ENCODE measurements at regions not wholly inside any gene's neighbourhood (a gene's known extent, or its start where the extent isn't known, plus 50 kb on each side); places are given as distances from the start of the nearest gene placed in this dataset.

- POLR2A ChIA-PET, result no interaction called here
Observed at GRCh38 chr12:28946361-28946760, 202.7 kb upstream of the FAR2 start.

GRCh38 chr12:28948685-28949084, 200.4 kb upstream of the FAR2 start:
- Mint-ChIP-seq H3K27ac (ENCODE audit: low read depth, unreplicated experiment) (no peak overlapping the region), H3K4me3 (ENCODE audit: unreplicated experiment) (no peak overlapping the region), H3K9me3 (ENCODE audit: unreplicated experiment) (peaks cover 8% of the 10 kb centered on the region), H3K4me1 (ENCODE audit: insufficient read depth, unreplicated experiment) (no peaks in the 10 kb centered on the region), H3K36me3 (ENCODE audit: insufficient read depth, unreplicated experiment) (no peaks in the 10 kb centered on the region), H3K27me3 (ENCODE audit: insufficient read depth, unreplicated experiment) (no peaks in the 10 kb centered on the region)
- DNase-seq (ENCODE audit: unreplicated experiment), result no peak
- BruUV-seq (replicated peaks), result no TSS peak
- CTCF ChIA-PET, result interaction anchor here (0.7 kb wide), 1 partner anchor 57 kb away, joined by 4 read pairs; no protein-coding TSS in a partner anchor
- POLR2A ChIA-PET, result interaction anchor here (0.6 kb wide), 1 partner anchor 1054 kb away, joined by 3 read pairs; no protein-coding TSS in a partner anchor
- intact Hi-C loops (cut with micrococcal nuclease), result no loop called here
- no peak for TF ChIP-seq CTCF (IDR thresholded peaks at IDR 0.05; ENCODE audit: unreplicated experiment)

More at GRCh38 chr12:28946361-28946760, 202.7 kb upstream of the FAR2 start:
- H3K27ac Mint-ChIP-seq (ENCODE audit: low read depth, unreplicated experiment), result no peak overlapping the region
- H3K4me3 Mint-ChIP-seq (ENCODE audit: unreplicated experiment), result no peak overlapping the region
- BruUV-seq (replicated peaks), result no TSS peak
- no peaks in the 10 kb centered on the region for H3K27me3 Mint-ChIP-seq (ENCODE audit: insufficient read depth, unreplicated experiment)
- H3K36me3 Mint-ChIP-seq (ENCODE audit: insufficient read depth, unreplicated experiment), result no peaks in the 10 kb centered on the region
- peaks cover 8% of the 10 kb centered on the region for H3K4me1 Mint-ChIP-seq (ENCODE audit: insufficient read depth, unreplicated experiment)
- intact Hi-C loops (cut with micrococcal nuclease), result no loop called here
- H3K9me3 Mint-ChIP-seq (ENCODE audit: unreplicated experiment), result peaks cover 13% of the 10 kb centered on the region
- no peak for DNase-seq (ENCODE audit: unreplicated experiment)
- no peak for TF ChIP-seq CTCF (IDR thresholded peaks at IDR 0.05; ENCODE audit: unreplicated experiment)
- CTCF ChIA-PET, result no interaction called here

- no TSS peak for BruUV-seq (replicated peaks)
- H3K4me1 Mint-ChIP-seq (ENCODE audit: insufficient read depth, unreplicated experiment), result no peaks in the 10 kb centered on the region
- peaks cover 3% of the 10 kb centered on the region for H3K9me3 Mint-ChIP-seq (ENCODE audit: unreplicated experiment)
- CTCF ChIA-PET, result no interaction called here
- H3K27ac Mint-ChIP-seq (ENCODE audit: low read depth, unreplicated experiment), result no peak overlapping the region
- H3K27me3 Mint-ChIP-seq (ENCODE audit: insufficient read depth, unreplicated experiment), result no peaks in the 10 kb centered on the region
- no peak for DNase-seq (ENCODE audit: unreplicated experiment)
- H3K36me3 Mint-ChIP-seq (ENCODE audit: insufficient read depth, unreplicated experiment), result no peaks in the 10 kb centered on the region
- POLR2A ChIA-PET, result no interaction called here
- intact Hi-C loops (cut with micrococcal nuclease), result no loop called here
- no peak for TF ChIP-seq CTCF (IDR thresholded peaks at IDR 0.05; ENCODE audit: unreplicated experiment)
- H3K4me3 Mint-ChIP-seq (ENCODE audit: unreplicated experiment), result no peak overlapping the region
Observed at GRCh38 chr12:28949184-28949583, 199.9 kb upstream of the FAR2 start.

- H3K36me3 Mint-ChIP-seq (ENCODE audit: insufficient read depth, unreplicated experiment), result no peaks in the 10 kb centered on the region
- H3K9me3 Mint-ChIP-seq (ENCODE audit: unreplicated experiment), result no peaks in the 10 kb centered on the region
- no peak overlapping the region for H3K27ac Mint-ChIP-seq (ENCODE audit: low read depth, unreplicated experiment)
- intact Hi-C loops (cut with micrococcal nuclease), result no loop called here
- no peaks in the 10 kb centered on the region for H3K27me3 Mint-ChIP-seq (ENCODE audit: insufficient read depth, unreplicated experiment)
- no TSS peak for BruUV-seq (replicated peaks)
- H3K4me1 Mint-ChIP-seq (ENCODE audit: insufficient read depth, unreplicated experiment), result no peaks in the 10 kb centered on the region
- H3K4me3 Mint-ChIP-seq (ENCODE audit: unreplicated experiment), result no peak overlapping the region
- ChIA-PET POLR2A (no interaction called here), CTCF (interaction anchor here (0.5 kb wide), 1 partner anchor 1972 kb away, joined by 3 read pairs; no protein-coding TSS in a partner anchor)
- no peak for TF ChIP-seq CTCF (IDR thresholded peaks at IDR 0.05; ENCODE audit: unreplicated experiment)
- DNase-seq (ENCODE audit: unreplicated experiment), result no peak
Observed at GRCh38 chr12:28950049-28950448, 199.0 kb upstream of the FAR2 start.

All from MCF 10A (cell line).